Heart left ventricle (tissue), 16 donors: ENCODE measurements at regions not wholly inside any gene's neighbourhood (a gene's known extent, or its start where the extent isn't known, plus 50 kb on each side); places are given as distances from the start of the nearest gene placed in this dataset.

Experiments used
- ATAC-seq, 4 donors: fragments of 200-7000 bp; cut with Tn5 transposase; one replicate each; pipeline ENCODE4 v1.9.1; 2020 to 2022; ENCODE audit warnings: moderate library complexity in 4 of 4, mild to moderate bottlenecking in 3 of 4, moderate number of reproducible peaks in 1 of 4
- DNase-seq, 5 donors: peaks; one replicate each; pipeline ENCODE4 v3.0.0-alpha.2; 2020
- H3K27ac ChIP-seq, 12 donors: fragments of 200-600 bp; sonication (generic) in 4 of 12; one replicate each; pipeline versions ENCODE4 v1.5.0 to v1.8.0; 2016 to 2022; ENCODE audit warnings: mild to moderate bottlenecking in 2 of 12
- H3K27me3 ChIP-seq, 9 donors: fragments of 200-600 bp; sonication (generic) in 2 of 9; one replicate each; pipeline versions ENCODE4 v1.5.1 to v1.8.0; 2016 to 2022; ENCODE audit warnings: mild to moderate bottlenecking in 3 of 9
- H3K36me3 ChIP-seq, 9 donors: fragments of 200-600 bp; sonication (generic) in 2 of 9; one replicate each; pipeline versions ENCODE4 v1.5.0 to v1.8.0; 2018 to 2022; ENCODE audit warnings: mild to moderate bottlenecking in 2 of 9
- H3K4me1 ChIP-seq, 12 donors: fragments of 200-600 bp; sonication (generic) in 4 of 12; one replicate each; pipeline versions ENCODE4 v1.5.0 to v1.8.0; 2016 to 2022; ENCODE audit warnings: mild to moderate bottlenecking in 3 of 12
- H3K4me3 ChIP-seq, 12 donors: fragments of 200-600 bp; sonication (generic) in 4 of 12; one replicate each; pipeline versions ENCODE4 v1.5.0 to v1.8.0; 2017 to 2022; ENCODE audit warnings: mild to moderate bottlenecking in 9 of 12, moderate library complexity in 4 of 12
- H3K9me3 ChIP-seq, 12 donors: fragments of 200-600 bp; sonication (generic) in 4 of 12; one replicate each; pipeline versions ENCODE4 v1.5.0 to v1.8.0; 2016 to 2022; ENCODE audit warnings: mild to moderate bottlenecking in 1 of 12
- CTCF ChIP-seq, 12 donors: fragments of 200-600 bp; sonication (generic) in 4 of 12; IDR thresholded peaks; one replicate each; pipeline versions ENCODE4 v1.5.0 to v1.8.0; 2018 to 2022; ENCODE audit warnings: antibody characterized with exemption in 12 of 12, mild to moderate bottlenecking in 5 of 12
- POLR2A ChIP-seq, 2 donors: fragments of 450-650 bp; IDR thresholded peaks; one replicate each; pipeline ENCODE4 v1.6.1; 2017; ENCODE audit warnings: antibody characterized with exemption in 2 of 2, mild to moderate bottlenecking in 2 of 2, moderate library complexity in 2 of 2
- WGBS, 4 donors: extraction: QIAGEN DNeasy Blood & Tissue Kit in 2 of 4; methylation state at CpG; one replicate each; pipeline versions ENCODE4 v1.1.5 to v1.1.7; 2013 to 2018; 5-methylcytosine and 5-hydroxymethylcytosine counted together
- intact Hi-C, 10 donors: fragments of 100-400 bp; cut with DNase I; formaldehyde crosslinking; loops; one replicate each; pipeline versions ENCODE4 v1.11.1 to v1.14.2; 2022
- donor health status: ischemic (EF 13 %, LVEDD 7.1; RV severe dilation, severe dysfunction).
- donor health status: healthy with polysubstance abuse.
- donor health status: DM: no; HTN: yes; CAD: no.
- donor health status: DM: no; HTN: no; CAD: no.
- donor health status: ischemic (EF 25% LVEDD 6.9; RV normal size, moderate dysfunction).
- donor health status: ischemic (EF 25% LVEDD 5.7; RV mildly dilated, moderate dysfunction).
- donor health status: healthy.
- donor health status: DM: yes; HTN: yes; CAD: no.
- donor health status: ischemic (EF 35%, LVEDD 5.7; RV mildly dilated, moderate dysfunction).
- donor health status: nonischemic (EF 11% LVEDD 7.7; RV severe dilation, severe dysfunction).
- donor health status: DM: yes; HTN: yes; CAD: no.
- donor health status: PGD.
- donor health status: ischemic (EF 29% LVEDD 5.4; RV normal size, mild dysfunction).
- donor health status: nonischemic (EF 23%, LVEDD 6.1; RV moderate dilation, normal function).

GRCh38 chr18:2213905-2214304 lies 357.4 kb downstream of the METTL4 start:
- WGBS, 4 donors: 93 to 96% (median 94%) methylated on average over 2 of the region's 2 CpGs

GRCh38 chr18:2217356-2217755 lies 353.9 kb downstream of the METTL4 start:
- 40 to 48% (median 46%) methylated on average over 2 of the region's 2 CpGs for WGBS, 4 donors
- DNase-seq: no peak
- intact Hi-C loops: no loop called here

More at GRCh38 chr18:2213905-2214304, 357.4 kb downstream of the METTL4 start:
- no peak for DNase-seq
- no peak for ATAC-seq
- no peak for TF ChIP-seq POLR2A (IDR thresholded peaks at IDR 0.05)
- no peak for TF ChIP-seq CTCF (IDR thresholded peaks at IDR 0.05)
- no peak overlapping the region for H3K27ac ChIP-seq
- H3K9me3 ChIP-seq: peaks cover 0 to 5% (median 0%) of the 10 kb centered on the region in 12 donors
- no peak overlapping the region for H3K4me3 ChIP-seq
- no peaks in the 10 kb centered on the region for H3K27me3 ChIP-seq
- intact Hi-C loops: no loop called here
- H3K4me1 ChIP-seq: no peaks in the 10 kb centered on the region
- H3K36me3 ChIP-seq: no peaks in the 10 kb centered on the region

GRCh38 chr18:2218101-2218500 lies 353.2 kb downstream of the METTL4 start:
- TF ChIP-seq CTCF (IDR thresholded peaks at IDR 0.05): no peak
- TF ChIP-seq POLR2A (IDR thresholded peaks at IDR 0.05): no peak
- WGBS, 4 donors: 46 to 66% (median 54%) methylated on average over 4 of the region's 4 CpGs

More at GRCh38 chr18:2217356-2217755, 353.9 kb downstream of the METTL4 start:
- H3K4me3 ChIP-seq: no peak overlapping the region
- H3K36me3 ChIP-seq: no peaks in the 10 kb centered on the region
- ATAC-seq: no peak
- TF ChIP-seq POLR2A (IDR thresholded peaks at IDR 0.05) (no peak), CTCF (IDR thresholded peaks at IDR 0.05) (no peak)
- peaks cover 0 to 5% (median 0%) of the 10 kb centered on the region in 12 donors for H3K9me3 ChIP-seq
- H3K4me1 ChIP-seq: no peaks in the 10 kb centered on the region
- H3K27ac ChIP-seq: no peak overlapping the region
- H3K27me3 ChIP-seq: no peaks in the 10 kb centered on the region

GRCh38 chr18:2219706-2220105 lies 351.6 kb downstream of the METTL4 start:
- intact Hi-C loops: loop anchor here (5.0 to 10.0 kb wide), 6 partner anchors 112 to 1355 kb away; no protein-coding TSS in a partner anchor
- Histone ChIP-seq H3K9me3 (no peaks in the 10 kb centered on the region), H3K27ac (no peak overlapping the region), H3K36me3 (no peaks in the 10 kb centered on the region), H3K4me3 (no peak overlapping the region), H3K4me1 (no peaks in the 10 kb centered on the region), H3K27me3 (no peaks in the 10 kb centered on the region)
- WGBS, 4 donors: 82 to 89% (median 84%) methylated on average over 3 of the region's 3 CpGs
- ATAC-seq: no peak
- no peak for DNase-seq
- TF ChIP-seq CTCF (IDR thresholded peaks at IDR 0.05) (no peak), POLR2A (IDR thresholded peaks at IDR 0.05) (no peak)

More at GRCh38 chr18:2218101-2218500, 353.2 kb downstream of the METTL4 start:
- no peaks in the 10 kb centered on the region for H3K27me3 ChIP-seq
- no peak overlapping the region for H3K27ac ChIP-seq
- peaks cover 0 to 5% (median 0%) of the 10 kb centered on the region in 12 donors for H3K9me3 ChIP-seq
- no peaks in the 10 kb centered on the region for H3K36me3 ChIP-seq
- no peaks in the 10 kb centered on the region for H3K4me1 ChIP-seq
- intact Hi-C loops: no loop called here
- no peak overlapping the region for H3K4me3 ChIP-seq
- DNase-seq: no peak
- ATAC-seq: no peak
